ENCODE measurements at regions not wholly inside any gene's neighbourhood (a gene's known extent, or its start where the extent isn't known, plus 50 kb on each side); places are given as distances from the start of the nearest gene placed in this dataset.
A peak's percentile ranks its signal among the peaks of the same experiment; 100 is the strongest.

- Histone ChIP-seq H4K20me1 (ENCODE audit: insufficient read depth, low read depth, low read length) (no peaks in the 10 kb centered on the region), H3K79me2 (ENCODE audit: low read length) (no peaks in the 10 kb centered on the region), H3K9me3 (ENCODE audit: low read length) (no peaks in the 10 kb centered on the region), H3K4me1 (ENCODE audit: low read length) (peaks cover 5% of the 10 kb centered on the region), H3K9ac (ENCODE audit: low read length) (no peak overlapping the region), H3K9me2 (replicated peaks; ENCODE audit: insufficient read depth, low read length) (no peaks in the 10 kb centered on the region), H3K4me2 (ENCODE audit: low read depth, low read length, poor library complexity, severe bottlenecking) (no peak overlapping the region), H3K4me3 (ENCODE audit: low read length) (no peak overlapping the region), H3K36me3 (ENCODE audit: insufficient read depth, low read length) (no peaks in the 10 kb centered on the region), H3K27ac (ENCODE audit: low read length) (no peak overlapping the region), H3K27me3 (ENCODE audit: low read length) (no peaks in the 10 kb centered on the region), H2AFZ (ENCODE audit: low read length) (no peak overlapping the region)
- DNase-seq, result no peak
Observed at GRCh38 chr6:138571585-138572166, 72.4 kb upstream of the NHSL1 start.

GRCh38 chr6:138572167-138572875 lies 73.0 kb upstream of the NHSL1 start:
- Histone ChIP-seq H3K9me2 (replicated peaks; ENCODE audit: insufficient read depth, low read length) (no peaks in the 10 kb centered on the region), H3K27ac (ENCODE audit: low read length) (no peak overlapping the region), H3K27me3 (ENCODE audit: low read length) (no peaks in the 10 kb centered on the region), H4K20me1 (ENCODE audit: insufficient read depth, low read depth, low read length) (no peaks in the 10 kb centered on the region), H3K4me2 (ENCODE audit: low read depth, low read length, poor library complexity, severe bottlenecking) (no peak overlapping the region), H3K79me2 (ENCODE audit: low read length) (no peaks in the 10 kb centered on the region), H3K4me3 (ENCODE audit: low read length) (no peak overlapping the region), H3K9me3 (ENCODE audit: low read length) (no peaks in the 10 kb centered on the region), H3K36me3 (ENCODE audit: insufficient read depth, low read length) (no peaks in the 10 kb centered on the region), H3K9ac (ENCODE audit: low read length) (no peak overlapping the region), H2AFZ (ENCODE audit: low read length) (no peak overlapping the region), H3K4me1 (ENCODE audit: low read length) (peaks cover 11% of the 10 kb centered on the region)
- DNase-seq, result no peak

- Histone ChIP-seq H3K9ac (ENCODE audit: low read length) (no peak overlapping the region), H4K20me1 (ENCODE audit: insufficient read depth, low read depth, low read length) (no peaks in the 10 kb centered on the region), H3K4me1 (ENCODE audit: low read length) (peaks cover 17% of the 10 kb centered on the region), H3K9me2 (replicated peaks; ENCODE audit: insufficient read depth, low read length) (no peaks in the 10 kb centered on the region), H3K4me3 (ENCODE audit: low read length) (no peak overlapping the region), H2AFZ (ENCODE audit: low read length) (no peak overlapping the region), H3K79me2 (ENCODE audit: low read length) (no peaks in the 10 kb centered on the region), H3K27ac (ENCODE audit: low read length) (no peak overlapping the region), H3K27me3 (ENCODE audit: low read length) (no peaks in the 10 kb centered on the region), H3K9me3 (ENCODE audit: low read length) (no peaks in the 10 kb centered on the region), H3K4me2 (ENCODE audit: low read depth, low read length, poor library complexity, severe bottlenecking) (no peak overlapping the region), H3K36me3 (ENCODE audit: insufficient read depth, low read length) (no peaks in the 10 kb centered on the region)
- DNase-seq, result no peak
Observed at GRCh38 chr6:138572885-138573284, 73.6 kb upstream of the NHSL1 start.

GRCh38 chr6:138575257-138575656 lies 76.0 kb upstream of the NHSL1 start:
- no peaks in the 10 kb centered on the region for H3K36me3 ChIP-seq (ENCODE audit: insufficient read depth, low read length)
- no peaks in the 10 kb centered on the region for H3K9me3 ChIP-seq (ENCODE audit: low read length)
- no peak for DNase-seq
- H2AFZ ChIP-seq (ENCODE audit: low read length), result no peak overlapping the region
- peaks cover 21% of the 10 kb centered on the region for H3K4me1 ChIP-seq (ENCODE audit: low read length)
- no peaks in the 10 kb centered on the region for H3K27me3 ChIP-seq (ENCODE audit: low read length)
- H3K79me2 ChIP-seq (ENCODE audit: low read length), result no peaks in the 10 kb centered on the region
- H3K4me3 ChIP-seq (ENCODE audit: low read length), result no peak overlapping the region
- no peaks in the 10 kb centered on the region for H3K9me2 ChIP-seq (replicated peaks; ENCODE audit: insufficient read depth, low read length)
- H3K4me2 ChIP-seq (ENCODE audit: low read depth, low read length, poor library complexity, severe bottlenecking), result no peak overlapping the region
- H3K9ac ChIP-seq (ENCODE audit: low read length), result no peak overlapping the region
- H3K27ac ChIP-seq (ENCODE audit: low read length), result no peak overlapping the region
- no peaks in the 10 kb centered on the region for H4K20me1 ChIP-seq (ENCODE audit: insufficient read depth, low read depth, low read length)

- Histone ChIP-seq H3K79me2 (ENCODE audit: low read length) (no peaks in the 10 kb centered on the region), H3K4me2 (ENCODE audit: low read depth, low read length, poor library complexity, severe bottlenecking) (no peak overlapping the region)
Observed at GRCh38 chr6:138576313-138576712, 77.0 kb upstream of the NHSL1 start.

GRCh38 chr6:138577151-138577915 lies 78.0 kb upstream of the NHSL1 start:
- Histone ChIP-seq H3K27ac (ENCODE audit: low read length) (peak overlapping the region; percentile 74), H3K79me2 (ENCODE audit: low read length) (no peaks in the 10 kb centered on the region), H4K20me1 (ENCODE audit: insufficient read depth, low read depth, low read length) (no peaks in the 10 kb centered on the region), H3K9me2 (replicated peaks; ENCODE audit: insufficient read depth, low read length) (no peaks in the 10 kb centered on the region), H3K4me2 (ENCODE audit: low read depth, low read length, poor library complexity, severe bottlenecking) (peak overlapping the region; percentile 37), H3K4me1 (ENCODE audit: low read length) (peaks cover 21% of the 10 kb centered on the region), H3K9me3 (ENCODE audit: low read length) (no peaks in the 10 kb centered on the region), H3K36me3 (ENCODE audit: insufficient read depth, low read length) (no peaks in the 10 kb centered on the region), H3K4me3 (ENCODE audit: low read length) (no peak overlapping the region), H3K27me3 (ENCODE audit: low read length) (no peaks in the 10 kb centered on the region), H3K9ac (ENCODE audit: low read length) (no peak overlapping the region), H2AFZ (ENCODE audit: low read length) (no peak overlapping the region)
- peak; percentile 61 for DNase-seq

More at GRCh38 chr6:138576313-138576712, 77.0 kb upstream of the NHSL1 start:
- peak overlapping the region; percentile 74; the same call in 1 of the 2 replicates for H3K27ac ChIP-seq (ENCODE audit: low read length)
- H4K20me1 ChIP-seq (ENCODE audit: insufficient read depth, low read depth, low read length), result no peaks in the 10 kb centered on the region
- H3K9me2 ChIP-seq (replicated peaks; ENCODE audit: insufficient read depth, low read length), result no peaks in the 10 kb centered on the region
- H3K27me3 ChIP-seq (ENCODE audit: low read length), result no peaks in the 10 kb centered on the region
- H3K4me3 ChIP-seq (ENCODE audit: low read length), result no peak overlapping the region
- no peak overlapping the region for H3K9ac ChIP-seq (ENCODE audit: low read length)
- H3K9me3 ChIP-seq (ENCODE audit: low read length), result no peaks in the 10 kb centered on the region
- H3K4me1 ChIP-seq (ENCODE audit: low read length), result peaks cover 21% of the 10 kb centered on the region
- DNase-seq, result no peak
- no peaks in the 10 kb centered on the region for H3K36me3 ChIP-seq (ENCODE audit: insufficient read depth, low read length)
- H2AFZ ChIP-seq (ENCODE audit: low read length), result no peak overlapping the region

GRCh38 chr6:138580040-138580439 lies 80.7 kb upstream of the NHSL1 start:
- H2AFZ ChIP-seq (ENCODE audit: low read length), result no peak overlapping the region
- H3K9ac ChIP-seq (ENCODE audit: low read length), result no peak overlapping the region
- no peaks in the 10 kb centered on the region for H4K20me1 ChIP-seq (ENCODE audit: insufficient read depth, low read depth, low read length)
- no peak for DNase-seq
- no peaks in the 10 kb centered on the region for H3K36me3 ChIP-seq (ENCODE audit: insufficient read depth, low read length)
- H3K4me2 ChIP-seq (ENCODE audit: low read depth, low read length, poor library complexity, severe bottlenecking), result no peak overlapping the region
- no peak overlapping the region for H3K27ac ChIP-seq (ENCODE audit: low read length)
- H3K27me3 ChIP-seq (ENCODE audit: low read length), result no peaks in the 10 kb centered on the region
- H3K9me3 ChIP-seq (ENCODE audit: low read length), result no peaks in the 10 kb centered on the region
- H3K4me3 ChIP-seq (ENCODE audit: low read length), result no peak overlapping the region
- H3K79me2 ChIP-seq (ENCODE audit: low read length), result no peaks in the 10 kb centered on the region
- H3K4me1 ChIP-seq (ENCODE audit: low read length), result peaks cover 21% of the 10 kb centered on the region
- H3K9me2 ChIP-seq (replicated peaks; ENCODE audit: insufficient read depth, low read length), result no peaks in the 10 kb centered on the region

GRCh38 chr6:138580801-138581200 lies 81.5 kb upstream of the NHSL1 start:
- Histone ChIP-seq H2AFZ (ENCODE audit: low read length) (no peak overlapping the region), H3K4me1 (ENCODE audit: low read length) (peaks cover 21% of the 10 kb centered on the region), H3K27me3 (ENCODE audit: low read length) (no peaks in the 10 kb centered on the region), H3K4me2 (ENCODE audit: low read depth, low read length, poor library complexity, severe bottlenecking) (no peak overlapping the region), H3K79me2 (ENCODE audit: low read length) (no peaks in the 10 kb centered on the region), H3K9me3 (ENCODE audit: low read length) (no peaks in the 10 kb centered on the region), H4K20me1 (ENCODE audit: insufficient read depth, low read depth, low read length) (no peaks in the 10 kb centered on the region), H3K9ac (ENCODE audit: low read length) (no peak overlapping the region), H3K9me2 (replicated peaks; ENCODE audit: insufficient read depth, low read length) (no peaks in the 10 kb centered on the region), H3K36me3 (ENCODE audit: insufficient read depth, low read length) (no peaks in the 10 kb centered on the region), H3K27ac (ENCODE audit: low read length) (no peak overlapping the region), H3K4me3 (ENCODE audit: low read length) (no peak overlapping the region)
- no peak for DNase-seq
